ENCODE measurements at regions not wholly inside any gene's neighbourhood (a gene's known extent, or its start where the extent isn't known, plus 50 kb on each side); places are given as distances from the start of the nearest gene placed in this dataset.

GRCh38 chr2:220491670-220492069 is 864.2 kb downstream of the SLC4A3 start:
- peak; percentile 21 for DNase-seq

GRCh38 chr2:220493871-220494525 is 866.6 kb downstream of the SLC4A3 start:
- DNase-seq, result no peak

DNA sequence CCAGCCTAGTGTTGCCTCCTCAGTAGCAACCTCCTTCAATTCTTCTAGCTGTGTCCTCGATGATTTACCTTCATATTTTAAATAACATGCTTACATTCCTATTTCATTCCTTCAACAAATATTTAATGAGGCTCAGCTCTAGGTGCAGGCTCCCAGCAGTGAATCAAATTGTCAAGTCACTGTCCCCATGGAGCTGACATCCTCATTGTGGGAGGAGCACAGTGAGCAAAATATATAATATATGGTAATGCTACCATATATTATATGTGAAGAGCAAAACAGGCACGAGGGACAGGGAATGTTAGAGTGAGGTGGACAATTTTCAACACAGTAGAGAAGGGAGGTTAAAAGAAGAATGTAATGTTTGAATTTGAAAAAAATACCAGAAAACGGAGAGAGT is 869.1 kb downstream of the SLC4A3 start:
- DNase-seq, result no peak

DNA sequence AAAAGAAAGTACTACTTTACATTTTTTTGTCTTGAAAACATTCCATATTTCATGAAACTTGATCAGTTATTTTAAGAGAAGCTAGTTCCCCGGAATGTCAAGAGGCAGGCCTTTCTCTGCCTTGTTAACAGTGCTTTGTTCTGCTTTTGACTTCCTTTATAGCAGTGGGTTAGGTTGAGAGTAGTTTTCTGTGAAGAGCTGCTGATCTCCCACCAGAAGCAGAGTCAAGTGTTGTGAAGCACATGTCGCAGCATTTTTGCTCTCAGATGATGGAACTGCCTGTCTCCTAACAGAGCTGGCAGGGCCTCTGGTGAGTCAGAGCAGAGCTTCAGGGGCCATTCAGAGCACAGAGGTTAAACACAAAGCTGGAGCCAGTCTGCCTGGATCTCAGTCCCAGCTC is 871.8 kb downstream of the SLC4A3 start:
- DNase-seq, result no peak

DNA sequence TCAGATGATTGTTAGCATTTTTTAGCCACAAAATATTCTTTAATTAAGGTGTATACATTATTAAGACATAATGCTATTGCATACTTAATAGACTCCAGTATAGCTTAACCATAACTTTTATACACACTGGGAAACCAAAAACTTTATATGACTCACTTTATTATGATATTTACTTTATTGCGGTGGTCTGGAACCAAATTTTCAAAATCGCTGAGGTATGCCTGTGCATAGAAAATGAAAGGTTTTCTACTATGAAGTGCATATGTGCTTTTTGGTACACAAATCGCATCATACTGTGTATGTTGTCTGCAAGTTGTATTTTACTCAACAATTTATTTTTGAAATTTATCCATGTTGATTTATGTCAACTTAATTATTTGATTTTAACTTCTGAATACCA is 875.1 kb downstream of the SLC4A3 start:
- no peak for DNase-seq

DNA sequence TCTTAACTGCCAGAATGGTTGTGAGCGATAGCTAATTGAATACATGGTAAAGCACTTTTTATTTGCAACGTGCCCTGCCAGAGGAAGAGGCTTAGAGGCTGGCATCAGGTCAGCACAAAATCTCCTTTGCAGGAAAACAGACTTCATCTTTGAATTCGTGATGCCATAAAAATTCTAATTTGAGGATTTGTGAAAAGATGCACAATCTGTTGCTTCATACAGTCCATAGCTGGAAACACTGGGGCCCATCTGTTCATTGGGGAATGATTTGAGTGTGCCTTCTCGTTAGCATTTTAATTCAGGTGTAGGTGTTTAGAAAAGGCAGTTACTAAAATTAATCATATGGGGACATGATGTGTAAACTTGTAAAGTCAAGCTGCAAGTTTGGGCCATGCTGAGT is 876.0 kb downstream of the SLC4A3 start:
- DNase-seq, result no peak

- DNase-seq, result no peak
Observed at GRCh38 chr2:220504938-220505503, 877.6 kb downstream of the SLC4A3 start.

- no peak for DNase-seq
Observed at GRCh38 chr2:220506466-220506865, 879.0 kb downstream of the SLC4A3 start.

GRCh38 chr2:220509096-220509757 is 881.8 kb downstream of the SLC4A3 start:
- DNase-seq, result no peak

DNA sequence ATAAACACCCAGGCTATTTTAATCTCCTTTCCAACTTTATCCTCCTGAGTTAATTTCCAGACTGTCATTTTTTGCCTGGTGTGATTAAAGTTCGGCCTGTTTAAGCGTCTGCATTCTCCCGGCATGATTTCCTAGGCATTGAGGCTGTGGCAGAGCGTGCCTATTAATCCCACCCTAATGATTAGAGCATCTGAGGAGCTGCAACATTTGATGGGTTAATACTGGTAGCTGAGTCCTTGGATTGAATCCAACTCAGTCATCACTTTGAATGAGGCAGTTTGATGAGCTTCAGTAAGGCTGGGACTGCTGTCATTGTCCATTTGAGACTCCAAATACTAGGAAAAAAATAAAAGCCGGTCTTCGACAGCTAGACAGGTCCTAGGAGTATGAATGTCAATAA is 882.5 kb downstream of the SLC4A3 start:
- no peak for DNase-seq

GRCh38 chr2:220510668-220511067 is 883.2 kb downstream of the SLC4A3 start:
- DNase-seq, result no peak

DNA sequence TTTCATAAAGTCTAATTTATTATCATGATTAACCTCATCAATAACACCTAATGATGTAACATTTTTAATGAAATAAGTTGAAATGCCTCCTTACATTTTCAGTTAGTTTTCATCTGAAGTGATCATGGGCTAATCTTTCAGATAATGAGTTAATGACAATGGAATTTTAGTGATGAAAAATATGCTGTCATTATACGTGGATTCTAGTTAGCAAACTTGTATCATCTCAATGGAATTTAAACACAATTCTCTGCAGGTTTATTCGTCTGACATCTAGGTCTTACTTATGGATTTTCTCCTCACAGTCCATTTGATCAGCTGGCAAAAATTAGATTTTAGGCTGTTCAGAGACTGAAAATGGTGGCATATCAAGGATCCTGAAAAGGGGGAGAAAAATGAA is 885.0 kb downstream of the SLC4A3 start:
- no peak for DNase-seq

DNA sequence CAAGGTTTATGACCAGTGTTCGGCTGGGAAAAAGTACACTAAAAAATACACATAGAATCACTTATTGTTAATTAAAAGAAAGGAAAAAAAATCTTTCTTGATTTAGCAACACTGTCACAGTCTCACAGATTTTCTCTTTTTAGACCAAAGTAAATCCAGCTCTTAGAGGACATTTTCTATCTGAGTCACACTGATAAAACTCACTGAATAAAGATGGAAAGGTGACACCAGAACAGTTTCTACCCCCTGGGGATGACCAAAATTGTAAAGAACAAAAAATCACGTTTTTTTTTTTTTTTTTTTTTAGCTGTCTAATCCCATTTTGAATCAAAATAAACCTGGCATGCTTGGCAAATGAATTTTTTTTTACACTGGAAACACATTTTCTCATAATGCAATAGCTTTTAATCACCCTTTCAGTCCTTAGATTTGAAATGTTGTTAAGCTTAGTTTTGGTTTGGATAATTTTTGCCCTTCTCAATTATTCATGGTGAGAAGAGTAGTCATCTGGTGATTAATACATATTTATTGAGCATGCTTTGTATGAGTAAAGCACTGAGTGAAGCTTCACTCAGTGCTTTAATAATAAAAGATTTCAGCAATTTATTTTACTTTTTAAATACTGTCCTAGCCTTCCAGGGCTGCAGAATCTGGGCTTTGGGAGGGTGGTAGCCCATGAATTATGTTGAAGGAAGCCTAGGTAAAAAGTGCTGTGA is 886.3 kb downstream of the SLC4A3 start:
- no peak for DNase-seq

DNA sequence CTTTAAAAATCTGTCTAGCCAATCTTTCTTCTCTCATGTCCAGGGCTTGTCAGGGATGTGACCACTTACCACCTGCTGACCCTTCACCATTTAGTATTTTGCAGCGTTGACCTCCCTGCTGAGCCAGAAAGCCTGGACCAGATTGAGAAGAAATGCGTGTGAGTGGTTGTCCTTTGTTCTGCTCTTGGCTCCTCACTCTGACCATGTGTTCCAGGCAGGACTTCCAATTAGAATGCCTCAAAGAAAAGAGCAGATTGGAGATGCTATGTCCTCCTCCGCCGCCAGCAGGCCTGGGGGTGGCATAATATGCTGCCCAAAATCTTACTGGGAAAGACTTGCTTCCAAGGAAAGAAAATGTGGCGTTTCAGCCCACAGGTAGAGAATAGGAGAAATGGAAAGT is 894.1 kb downstream of the SLC4A3 start:
- no peak for DNase-seq

DNA sequence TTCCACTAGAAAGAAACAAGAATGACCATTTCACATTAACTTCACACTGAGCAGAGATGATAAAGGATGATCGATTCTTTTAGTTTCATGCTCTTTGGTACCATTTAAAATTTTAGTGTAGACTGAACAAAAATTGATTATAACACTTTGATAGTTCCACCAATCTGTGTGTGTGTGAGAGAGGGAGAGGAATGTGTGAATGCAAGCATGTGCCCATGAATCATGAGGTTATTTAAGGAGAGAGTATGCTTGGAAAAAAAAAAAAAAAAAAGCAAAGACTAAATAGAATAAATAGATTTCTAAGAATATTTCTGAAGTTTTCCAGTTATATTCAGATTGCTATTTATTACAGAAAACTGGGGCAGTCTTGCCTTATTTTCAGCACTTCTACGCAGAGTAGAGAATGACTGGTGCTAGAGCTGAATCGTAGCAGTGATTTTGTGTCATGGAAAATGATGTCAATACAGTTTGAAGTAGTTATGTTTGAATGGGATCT is 900.8 kb downstream of the SLC4A3 start:
- no peak for DNase-seq

DNA sequence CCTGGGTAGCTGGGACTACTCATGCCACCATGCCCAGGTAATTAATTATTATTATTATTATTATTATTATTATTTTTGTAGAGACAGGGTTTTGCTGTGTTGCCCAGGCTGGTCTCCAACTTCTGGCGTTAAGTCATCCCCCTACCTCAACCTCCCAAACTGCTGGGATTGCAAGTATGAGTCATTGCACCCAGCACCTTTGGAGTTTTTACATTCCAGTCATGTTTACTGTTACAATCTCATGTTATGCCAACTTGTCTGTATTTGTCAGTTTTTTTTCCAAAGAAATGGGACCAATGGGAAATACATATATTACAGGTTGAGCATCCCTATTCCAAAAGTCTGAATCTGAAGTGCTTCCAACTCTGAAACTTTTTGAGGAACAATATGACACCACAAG is 903.8 kb downstream of the SLC4A3 start:
- no peak for DNase-seq

DNA sequence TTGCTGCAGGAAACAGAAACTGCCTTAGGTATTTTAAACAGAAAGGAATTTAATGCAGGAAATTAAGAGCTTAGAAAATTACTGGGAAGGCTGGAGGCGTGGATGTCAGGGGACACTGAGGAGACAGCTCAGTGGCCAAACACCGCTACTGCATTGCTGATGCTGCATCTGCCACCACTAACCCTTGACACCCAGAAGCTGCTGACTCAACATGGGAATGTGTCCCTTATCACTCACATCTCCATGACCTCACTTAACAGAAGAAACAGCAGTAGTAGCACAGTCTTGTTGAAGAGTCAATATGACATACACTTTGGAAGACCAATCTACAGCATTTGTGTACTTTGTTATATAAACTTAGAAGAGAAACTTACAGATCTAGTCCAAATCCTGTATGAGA is 906.1 kb downstream of the SLC4A3 start:
- no peak for DNase-seq

DNA sequence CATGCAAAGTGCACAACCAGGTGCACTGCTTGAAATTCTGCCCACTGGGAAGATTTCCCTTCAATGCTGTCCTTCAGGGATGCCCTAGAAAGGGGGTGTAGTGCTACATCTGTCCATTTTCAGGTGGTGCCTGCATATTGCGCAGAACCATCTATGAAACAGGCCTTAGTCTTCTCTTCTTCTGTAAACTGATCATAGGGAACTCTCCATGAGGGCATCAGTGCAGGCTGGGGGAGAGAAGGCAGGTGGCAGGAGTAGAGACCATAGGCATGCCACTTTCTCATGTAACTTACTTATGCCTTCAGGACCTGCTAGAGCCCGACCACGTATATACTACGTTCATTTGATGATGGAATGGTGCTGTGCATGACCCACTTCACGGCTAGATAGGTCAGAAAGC is 912.1 kb downstream of the SLC4A3 start:
- DNase-seq, result no peak

DNA sequence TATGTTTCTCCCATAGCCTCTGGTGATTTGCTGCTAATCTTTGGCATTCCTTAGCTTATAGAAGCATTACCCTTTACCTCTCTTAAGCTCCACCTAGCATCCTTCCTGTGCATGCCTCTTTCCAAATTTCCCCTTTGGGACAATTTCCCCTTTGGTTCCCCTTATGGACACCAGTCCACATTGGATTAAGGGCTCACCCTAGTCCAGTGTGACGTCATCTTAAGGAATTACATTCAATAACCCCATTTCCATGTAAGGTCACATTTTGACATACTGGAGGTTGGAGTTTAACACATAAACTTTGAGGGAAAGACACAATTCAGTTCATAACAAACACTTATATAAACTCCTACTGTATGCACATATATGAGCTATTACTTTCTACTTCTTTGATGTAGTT is 916.6 kb downstream of the SLC4A3 start:
- no peak for DNase-seq

GRCh38 chr2:220550995-220551700 is 923.7 kb downstream of the SLC4A3 start:
- no peak for DNase-seq

DNA sequence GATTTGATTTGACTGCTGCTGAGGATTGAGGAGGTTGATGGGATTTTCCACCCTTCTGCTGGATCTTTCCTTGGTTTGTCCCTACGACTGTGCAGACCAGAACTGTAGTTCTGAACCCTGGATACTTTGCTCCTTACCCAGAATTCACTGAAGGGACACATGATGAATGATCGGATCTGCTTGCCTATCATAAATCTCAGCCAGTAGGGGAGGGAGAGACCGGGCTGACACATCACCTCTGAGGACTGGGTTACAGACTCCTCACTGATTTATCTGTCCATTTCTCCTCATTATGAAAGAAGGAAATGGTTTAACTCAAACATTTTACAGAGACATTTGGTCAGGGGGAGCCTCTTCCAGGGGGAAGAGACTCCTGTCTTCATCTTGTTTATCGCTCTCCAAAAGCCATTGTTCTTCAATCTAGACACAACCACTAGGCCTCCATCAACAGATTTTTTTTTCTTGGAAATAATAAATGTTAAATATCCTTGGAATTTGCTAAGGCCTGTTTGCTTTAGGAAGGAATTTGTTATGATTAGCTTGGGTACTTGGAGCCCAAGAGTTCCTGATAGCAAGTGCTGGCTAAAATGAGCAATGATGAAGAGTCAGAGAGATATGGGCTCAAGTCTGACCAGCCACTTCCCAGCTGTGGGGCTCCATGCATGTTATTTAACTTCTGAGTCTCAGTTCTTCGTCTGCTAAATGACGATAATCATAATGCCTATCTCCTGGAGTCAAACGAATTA is 925.5 kb downstream of the SLC4A3 start:
- DNase-seq, result peak; percentile 33

Data from renal pelvis (tissue), 1 donor.